Hematopoietic multipotent progenitor cell treated with erythropoietin and hydrocortisone succinate and interleukin-3 and kit ligand, for 4 days (in vitro differentiated cells): ENCODE measurements at regions not wholly inside any gene's neighbourhood (a gene's known extent, or its start where the extent isn't known, plus 50 kb on each side); places are given as distances from the start of the nearest gene placed in this dataset.

Experiments
- DNase-seq: peaks from one replicate; pipeline ENCODE4 v3.0.0-alpha.2; 2015

- no peak for DNase-seq
Measured at GRCh38 chr7:42987648-42988214, 55.6 kb downstream of the MRPL32 start.

GRCh38 chr7:42991024-42991423, 58.8 kb downstream of the MRPL32 start:
- DNase-seq = no peak

- no peak for DNase-seq
Measured at GRCh38 chr7:42991913-42992591, 59.9 kb downstream of the MRPL32 start.

- DNase-seq = no peak
Measured at GRCh38 chr7:42993038-42993437, 60.9 kb downstream of the MRPL32 start.

- no peak for DNase-seq
Measured at GRCh38 chr7:42994096-42994495, 61.9 kb downstream of the MRPL32 start.

- no peak for DNase-seq
Measured at GRCh38 chr7:42997611-42998010, 65.4 kb downstream of the MRPL32 start.

- peak; percentile 13 for DNase-seq
Measured at GRCh38 chr7:43004082-43004481, 71.9 kb downstream of the MRPL32 start.

- no peak for DNase-seq
Measured at GRCh38 chr7:43006008-43006407, 73.8 kb downstream of the MRPL32 start.

GRCh38 chr7:43010061-43010460, 77.9 kb downstream of the MRPL32 start:
- no peak for DNase-seq

- no peak for DNase-seq
Measured at GRCh38 chr7:43011879-43012278, 79.7 kb downstream of the MRPL32 start.

GRCh38 chr7:43014406-43014805, 82.2 kb downstream of the MRPL32 start:
- DNase-seq = no peak

GRCh38 chr7:43015301-43015700, 83.1 kb downstream of the MRPL32 start:
- no peak for DNase-seq

- DNase-seq = no peak
Measured at GRCh38 chr7:43018446-43018845, 86.3 kb downstream of the MRPL32 start.

GRCh38 chr7:43021431-43021830, 89.3 kb downstream of the MRPL32 start:
- no peak for DNase-seq

GRCh38 chr7:43022008-43022407, 89.8 kb downstream of the MRPL32 start:
- DNase-seq = no peak

GRCh38 chr7:43033369-43033768, 79.1 kb upstream of the HECW1 start:
- no peak for DNase-seq

GRCh38 chr7:43034535-43035002, 77.9 kb upstream of the HECW1 start:
- peak; percentile 1 for DNase-seq

GRCh38 chr7:43037531-43037930, 74.9 kb upstream of the HECW1 start:
- no peak for DNase-seq

GRCh38 chr7:43038254-43038653, 74.2 kb upstream of the HECW1 start:
- no peak for DNase-seq

GRCh38 chr7:43039346-43039745, 73.1 kb upstream of the HECW1 start:
- DNase-seq = no peak

- DNase-seq = no peak
Measured at GRCh38 chr7:43040461-43040860, 72.0 kb upstream of the HECW1 start.

GRCh38 chr7:43041105-43041504, 71.3 kb upstream of the HECW1 start:
- DNase-seq = no peak

GRCh38 chr7:43041724-43042123, 70.7 kb upstream of the HECW1 start:
- DNase-seq = no peak

- no peak for DNase-seq
Measured at GRCh38 chr7:43042302-43042701, 70.1 kb upstream of the HECW1 start.

- no peak for DNase-seq
Measured at GRCh38 chr7:43044511-43044910, 67.9 kb upstream of the HECW1 start.
